Gastroesophageal sphincter (tissue), 4 donors: ENCODE measurements at regions not wholly inside any gene's neighbourhood (a gene's known extent, or its start where the extent isn't known, plus 50 kb on each side); places are given as distances from the start of the nearest gene placed in this dataset.
"Not testable (repeated sequence)": the region's sequence is repeated elsewhere in the genome, so short reads cannot be mapped to it uniquely, and the experiment has no call there.

Experiments used
- ATAC-seq: fragments of 150-250 bp; one replicate; pipeline ENCODE4 v1.9.1; 2016; ENCODE audit warnings: mild to moderate bottlenecking, moderate library complexity
- H3K27ac ChIP-seq, 4 donors: fragments of 200-600 bp; sonication (generic) in 3 of 4; 1 replicate in 3 of 4; 2 replicates in 1 of 4; pipeline ENCODE4 v1.5.1; 2016 to 2019
- H3K27me3 ChIP-seq: fragments of 200-600 bp; sonication (generic); one replicate; pipeline ENCODE4 v1.5.1; 2019
- H3K36me3 ChIP-seq, 2 donors: fragments of 200-600 bp; sonication (generic); one replicate each; pipeline ENCODE4 v1.5.1; 2019; ENCODE audit warnings: control low read depth in 1 of 2
- H3K4me1 ChIP-seq, 3 donors: fragments of 200-600 bp; sonication (generic); 1 replicate in 2 of 3; 2 replicates in 1 of 3; pipeline ENCODE4 v1.5.1; 2016 to 2019; ENCODE audit warnings: control low read depth in 2 of 3
- H3K4me3 ChIP-seq, 2 donors: fragments of 200-600 bp; sonication (generic); one replicate each; pipeline ENCODE4 v1.5.1; 2019; ENCODE audit warnings: mild to moderate bottlenecking in 1 of 2, moderate library complexity in 1 of 2
- H3K9me3 ChIP-seq, 3 donors: fragments of 200-600 bp; sonication (generic); one replicate each; pipeline ENCODE4 v1.5.1; 2017 to 2019; ENCODE audit warnings: control low read depth in 2 of 3
- EP300 ChIP-seq: sonication (generic); formaldehyde crosslinking; IDR thresholded peaks from one replicate; pipeline ENCODE4 v1.6.1; 2017; ENCODE audit warnings: antibody characterized with exemption, mild to moderate bottlenecking
- POLR2A ChIP-seq, 2 donors: fragments of 450-650 bp; IDR thresholded peaks; one replicate each; pipeline ENCODE4 v1.6.1; 2017; ENCODE audit warnings: antibody characterized with exemption in 2 of 2, mild to moderate bottlenecking in 2 of 2, moderate library complexity in 1 of 2
- POLR2AphosphoS5 ChIP-seq: sonication (generic); formaldehyde crosslinking; IDR thresholded peaks from one replicate; pipeline ENCODE4 v1.6.1; 2017; ENCODE audit warnings: antibody characterized with exemption
- WGBS, 2 donors: methylation state at CpG; one replicate each; pipeline ENCODE4 v1.1.5; 2018; ENCODE audit warnings: low coverage in 1 of 2; 5-methylcytosine and 5-hydroxymethylcytosine counted together
- TF ChIP-seq, protein P1 (sequence below), 4 experiments: fragments of 200-600 bp in 2 of 4; fragments of 450-650 bp in 2 of 4; sonication (generic) in 1 of 4; IDR thresholded peaks; one replicate each; pipeline ENCODE4 v1.5.1; 2017 to 2019; ENCODE audit warnings: antibody characterized with exemption in 4 of 4, mild to moderate bottlenecking in 2 of 4, moderate library complexity in 2 of 4

DNA sequence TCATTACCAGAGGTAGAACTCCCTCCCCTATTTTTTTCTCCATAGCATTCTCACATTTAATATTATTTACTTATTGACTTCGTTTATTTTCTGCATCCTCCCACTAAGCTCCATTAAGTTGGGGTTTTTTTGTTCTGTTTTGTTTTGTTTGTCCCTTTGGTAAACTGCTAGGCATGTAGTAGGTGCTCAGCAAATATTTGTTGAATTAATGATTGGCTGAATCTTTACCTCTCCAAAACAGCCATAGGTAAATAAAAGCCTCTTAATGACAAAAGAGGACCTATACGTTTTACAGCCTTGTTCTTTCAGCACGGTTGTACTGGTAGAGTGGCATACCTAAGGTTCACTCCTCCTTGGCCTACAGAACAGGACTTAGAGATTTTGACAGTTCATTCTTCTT lies 52.0 kb downstream of the PRORP start:
- TF ChIP-seq POLR2A (IDR thresholded peaks at IDR 0.05) (no peak), EP300 (no peak), POLR2AphosphoS5 (no peak)
- TF ChIP-seq, protein P1, sequence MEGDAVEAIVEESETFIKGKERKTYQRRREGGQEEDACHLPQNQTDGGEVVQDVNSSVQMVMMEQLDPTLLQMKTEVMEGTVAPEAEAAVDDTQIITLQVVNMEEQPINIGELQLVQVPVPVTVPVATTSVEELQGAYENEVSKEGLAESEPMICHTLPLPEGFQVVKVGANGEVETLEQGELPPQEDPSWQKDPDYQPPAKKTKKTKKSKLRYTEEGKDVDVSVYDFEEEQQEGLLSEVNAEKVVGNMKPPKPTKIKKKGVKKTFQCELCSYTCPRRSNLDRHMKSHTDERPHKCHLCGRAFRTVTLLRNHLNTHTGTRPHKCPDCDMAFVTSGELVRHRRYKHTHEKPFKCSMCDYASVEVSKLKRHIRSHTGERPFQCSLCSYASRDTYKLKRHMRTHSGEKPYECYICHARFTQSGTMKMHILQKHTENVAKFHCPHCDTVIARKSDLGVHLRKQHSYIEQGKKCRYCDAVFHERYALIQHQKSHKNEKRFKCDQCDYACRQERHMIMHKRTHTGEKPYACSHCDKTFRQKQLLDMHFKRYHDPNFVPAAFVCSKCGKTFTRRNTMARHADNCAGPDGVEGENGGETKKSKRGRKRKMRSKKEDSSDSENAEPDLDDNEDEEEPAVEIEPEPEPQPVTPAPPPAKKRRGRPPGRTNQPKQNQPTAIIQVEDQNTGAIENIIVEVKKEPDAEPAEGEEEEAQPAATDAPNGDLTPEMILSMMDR (IDR thresholded peaks at IDR 0.05): no peak
- Histone ChIP-seq H3K27ac (no peak overlapping the region), H3K27me3 (no peaks in the 10 kb centered on the region), H3K4me1 (no peaks in the 10 kb centered on the region), H3K4me3 (no peak overlapping the region), H3K9me3 (no peaks in the 10 kb centered on the region), H3K36me3 (peaks cover 0 to 12% of the 10 kb centered on the region in 2 donors)
- no peak for ATAC-seq
- 87 to 92% methylated on average over 3 of the region's 3 CpGs for WGBS, 2 donors

DNA sequence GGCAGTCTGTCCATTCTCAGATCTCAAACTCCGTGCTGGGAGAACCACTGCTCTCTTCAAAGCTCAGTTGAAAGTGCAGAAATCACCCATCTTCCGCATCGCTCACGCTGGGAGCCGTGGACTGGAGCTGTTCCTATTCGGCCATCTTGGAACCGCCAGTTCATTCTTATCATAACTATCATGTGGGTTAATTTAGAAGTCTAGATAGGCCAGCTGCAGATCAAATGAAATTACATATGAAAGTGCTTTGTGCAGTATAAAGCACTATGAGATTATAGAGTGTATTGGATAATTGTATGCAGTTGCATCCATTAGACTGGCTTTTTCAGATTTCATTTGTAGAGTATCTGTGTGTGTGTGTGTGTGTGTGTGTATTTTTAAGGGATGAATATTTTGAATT lies 57.8 kb downstream of the PRORP start:
- H3K4me3 ChIP-seq: no peak overlapping the region
- peaks cover 0 to 15% of the 10 kb centered on the region in 2 donors for H3K36me3 ChIP-seq
- no peak for ATAC-seq
- no peaks in the 10 kb centered on the region for H3K27me3 ChIP-seq
- no peak for TF ChIP-seq EP300
- no peak for TF ChIP-seq POLR2AphosphoS5
- TF ChIP-seq, protein P1 (IDR thresholded peaks at IDR 0.05): no peak
- no peak for TF ChIP-seq POLR2A (IDR thresholded peaks at IDR 0.05)
- no peak overlapping the region for H3K27ac ChIP-seq
- H3K9me3 ChIP-seq: no peaks in the 10 kb centered on the region
- H3K4me1 ChIP-seq: no peaks in the 10 kb centered on the region
- 81% methylated on average over 6 of the region's 7 CpGs; no CpG with 5 or more reads in 1 of the 2 donors for WGBS, 2 donors

DNA sequence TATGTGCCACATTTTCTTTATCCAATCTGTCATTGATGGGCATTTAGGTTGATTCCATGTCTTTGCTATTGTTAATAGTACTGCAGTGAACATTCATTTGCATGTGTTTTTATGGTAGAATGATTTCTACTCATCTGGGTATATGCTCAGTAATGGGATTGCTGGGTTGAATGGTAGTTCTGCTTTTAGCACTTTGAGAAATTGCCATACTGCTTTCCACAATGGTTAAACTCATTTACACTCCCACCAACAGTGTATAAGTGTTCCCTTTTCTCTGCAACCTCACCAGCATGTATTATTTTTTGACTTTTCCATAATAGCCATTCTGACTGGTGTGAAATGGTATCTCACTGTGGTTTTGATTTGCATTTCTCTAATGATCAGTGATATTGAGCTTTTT lies 62.5 kb downstream of the PRORP start:
- H3K4me1 ChIP-seq, H3K4me3 ChIP-seq, H3K27ac ChIP-seq, H3K27me3 ChIP-seq, H3K9me3 ChIP-seq, ATAC-seq: not testable (repeated sequence)
- peaks cover 0 to 15% of the 10 kb centered on the region in 2 donors for H3K36me3 ChIP-seq

DNA sequence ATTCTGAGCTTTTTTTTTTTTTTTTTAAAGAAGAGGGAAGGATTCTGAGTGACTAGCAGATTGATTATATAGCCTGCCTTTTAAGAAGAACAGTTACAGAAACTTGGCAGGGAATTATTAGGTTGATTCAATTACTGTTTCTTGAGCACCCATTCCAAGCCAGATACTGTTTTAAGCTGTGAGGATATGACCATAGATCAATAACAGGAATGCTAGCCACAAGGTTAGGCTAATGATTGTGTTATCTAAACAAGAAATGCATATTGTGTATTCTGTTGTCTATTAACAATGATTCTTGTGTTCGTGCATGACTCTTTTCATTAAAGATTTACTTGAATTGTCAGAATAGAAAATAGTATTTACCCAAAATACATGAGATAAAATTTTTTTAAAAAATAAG lies 67.1 kb downstream of the PRORP start:
- H3K27me3 ChIP-seq: no peaks in the 10 kb centered on the region
- no peak overlapping the region for H3K4me3 ChIP-seq
- H3K9me3 ChIP-seq: no peaks in the 10 kb centered on the region
- no peaks in the 10 kb centered on the region for H3K4me1 ChIP-seq
- H3K27ac ChIP-seq: no peak overlapping the region
- 91 to 95% methylated on average over 1 of the region's 1 CpG for WGBS, 2 donors
- peaks cover 0 to 15% of the 10 kb centered on the region in 2 donors for H3K36me3 ChIP-seq
- ATAC-seq: no peak
- TF ChIP-seq POLR2A (IDR thresholded peaks at IDR 0.05) (no peak), POLR2AphosphoS5 (no peak), EP300 (no peak)

DNA sequence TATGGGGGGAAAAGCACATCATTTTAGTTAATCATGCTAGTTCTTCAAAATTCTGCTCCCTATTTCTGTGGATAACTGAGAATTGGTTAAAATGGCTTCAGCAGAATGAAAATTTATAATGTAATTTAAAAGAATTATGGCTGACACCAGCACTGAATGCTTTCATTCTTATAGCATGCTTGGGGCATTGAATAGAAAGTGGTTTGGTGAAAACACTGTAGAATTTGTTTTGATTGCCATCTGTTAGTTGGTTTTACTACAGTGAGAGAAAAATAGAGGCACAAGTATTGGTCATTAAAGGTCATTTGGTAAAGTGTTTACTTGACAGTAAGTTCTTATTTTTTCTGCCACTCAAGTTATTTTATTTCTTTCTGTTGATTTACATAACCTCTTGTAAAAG lies 70.8 kb downstream of the PRORP start:
- Histone ChIP-seq H3K27me3 (no peaks in the 10 kb centered on the region), H3K36me3 (peaks cover 0 to 15% of the 10 kb centered on the region in 2 donors), H3K27ac (no peak overlapping the region), H3K4me1 (no peaks in the 10 kb centered on the region), H3K4me3 (no peak overlapping the region), H3K9me3 (no peaks in the 10 kb centered on the region)
- TF ChIP-seq EP300: no peak
- no peak for TF ChIP-seq POLR2A (IDR thresholded peaks at IDR 0.05)
- no peak for ATAC-seq

DNA sequence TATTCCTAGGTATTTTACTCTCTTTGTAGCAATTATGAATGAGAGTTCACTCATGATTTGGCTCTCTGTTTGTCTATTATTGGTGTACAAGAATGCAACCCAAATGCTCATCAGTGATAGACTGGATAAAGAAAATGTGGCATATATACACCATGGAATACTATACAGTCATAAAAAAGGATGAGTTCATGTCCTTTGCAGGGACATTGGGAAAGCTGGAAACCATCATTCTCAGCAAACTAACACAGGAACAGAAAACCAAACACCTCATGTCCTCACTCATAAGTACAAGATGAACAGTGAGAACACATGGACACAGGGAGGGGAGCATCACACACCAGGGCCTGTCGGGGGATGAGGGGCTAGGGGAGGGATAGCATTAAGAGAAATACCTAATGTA lies 71.8 kb downstream of the PRORP start:
- H3K4me1 ChIP-seq, H3K27ac ChIP-seq, H3K9me3 ChIP-seq, ATAC-seq, H3K4me3 ChIP-seq, H3K27me3 ChIP-seq: not testable (repeated sequence)
- no CpG with 5 or more reads among the region's 1 CpG for WGBS, 2 donors
- H3K36me3 ChIP-seq: peaks cover 0 to 15% of the 10 kb centered on the region in 2 donors

DNA sequence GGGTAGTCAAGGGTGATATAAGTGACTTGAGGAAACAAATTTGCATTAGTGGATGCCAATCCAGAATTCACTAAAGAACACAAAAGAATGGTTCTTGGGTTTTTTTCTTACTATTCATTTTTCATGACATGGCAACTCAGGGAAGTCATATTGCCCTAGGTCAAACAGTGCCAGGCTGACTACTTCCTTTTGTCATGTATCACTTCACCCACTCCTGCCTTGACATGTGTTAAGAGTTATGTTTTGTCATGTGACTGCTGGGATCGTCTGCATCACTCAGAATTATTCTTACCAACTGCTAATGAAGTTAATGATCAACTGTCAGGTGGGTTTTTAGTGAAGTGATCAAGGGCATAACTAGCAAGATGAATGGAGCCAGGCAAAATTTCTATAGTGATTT lies 74.2 kb downstream of the PRORP start:
- Histone ChIP-seq H3K4me1 (no peaks in the 10 kb centered on the region), H3K9me3 (no peaks in the 10 kb centered on the region), H3K27me3 (no peaks in the 10 kb centered on the region), H3K4me3 (no peak overlapping the region), H3K36me3 (peaks cover 0 to 9% of the 10 kb centered on the region in 2 donors), H3K27ac (no peak overlapping the region)
- ATAC-seq: no peak
- no peak for TF ChIP-seq POLR2AphosphoS5
- no peak for TF ChIP-seq EP300
- no peak for TF ChIP-seq POLR2A (IDR thresholded peaks at IDR 0.05)
- TF ChIP-seq, protein P1 (IDR thresholded peaks at IDR 0.05): no peak
- 33% methylated on average over 1 of the region's 1 CpG for WGBS, 2 donors
